ENCODE measurements at regions not wholly inside any gene's neighbourhood (a gene's known extent, or its start where the extent isn't known, plus 50 kb on each side); places are given as distances from the start of the nearest gene placed in this dataset.

GRCh38 chr3:103660810-103661209 is 1226.0 kb downstream of the ZPLD1 start:
- no peaks in the 10 kb centered on the region for H3K27me3 ChIP-seq
- DNase-seq = no peak
- TF ChIP-seq CTCF (IDR thresholded peaks at IDR 0.05) (no peak), POLR2A (IDR thresholded peaks at IDR 0.05) (no peak)
- intact Hi-C loops (cut with DNase I) = no loop called here
- no peak overlapping the region for H3K4me3 ChIP-seq (replicated peaks in 1 of 3)
- H3K9me3 ChIP-seq = no peaks in the 10 kb centered on the region
- H3K36me3 ChIP-seq = no peaks in the 10 kb centered on the region
- 90 to 92% methylated on average over 2 of the region's 2 CpGs for WGBS, 2 donors
- H3K27ac ChIP-seq = no peak overlapping the region
- H3K4me1 ChIP-seq = no peaks in the 10 kb centered on the region

- Histone ChIP-seq H3K27ac (no peak overlapping the region), H3K36me3 (no peaks in the 10 kb centered on the region), H3K4me3 (replicated peaks in 1 of 3) (no peak overlapping the region), H3K27me3 (no peaks in the 10 kb centered on the region), H3K9me3 (no peaks in the 10 kb centered on the region), H3K4me1 (no peaks in the 10 kb centered on the region)
- TF ChIP-seq CTCF (IDR thresholded peaks at IDR 0.05) = no peak
- no peak for TF ChIP-seq POLR2A (IDR thresholded peaks at IDR 0.05)
- no peak for DNase-seq
- 97% methylated on average over 3 of the region's 3 CpGs for WGBS, 2 donors
- intact Hi-C loops (cut with DNase I) = no loop called here
Observed at GRCh38 chr3:103662591-103662990, 1227.8 kb downstream of the ZPLD1 start.

- H3K27me3 ChIP-seq = no peaks in the 10 kb centered on the region
- H3K4me3 ChIP-seq (replicated peaks in 1 of 3) = no peak overlapping the region
- no peak overlapping the region for H3K27ac ChIP-seq
- intact Hi-C loops (cut with DNase I) = no loop called here
- no peak for TF ChIP-seq CTCF (IDR thresholded peaks at IDR 0.05)
- TF ChIP-seq POLR2A (IDR thresholded peaks at IDR 0.05) = no peak
- H3K36me3 ChIP-seq = no peaks in the 10 kb centered on the region
- DNase-seq = no peak
- no peaks in the 10 kb centered on the region for H3K4me1 ChIP-seq
- no peaks in the 10 kb centered on the region for H3K9me3 ChIP-seq
- WGBS, 2 donors = 79 to 86% methylated on average over 2 of the region's 2 CpGs
Observed at GRCh38 chr3:103672346-103672745, 1237.5 kb downstream of the ZPLD1 start.

- Histone ChIP-seq H3K36me3 (no peaks in the 10 kb centered on the region), H3K27me3 (no peaks in the 10 kb centered on the region), H3K4me1 (no peaks in the 10 kb centered on the region), H3K4me3 (replicated peaks in 1 of 3) (no peak overlapping the region), H3K27ac (no peak overlapping the region), H3K9me3 (no peaks in the 10 kb centered on the region)
- intact Hi-C loops (cut with DNase I) = no loop called here
- no peak for DNase-seq
- WGBS, 2 donors = 41 to 44% methylated on average over 4 of the region's 4 CpGs
- TF ChIP-seq CTCF (IDR thresholded peaks at IDR 0.05) (no peak), POLR2A (IDR thresholded peaks at IDR 0.05) (no peak)
Observed at GRCh38 chr3:103684904-103685303, 1250.1 kb downstream of the ZPLD1 start.

- WGBS, 2 donors = 0 to 59% methylated on average over 1 of the region's 1 CpG
- TF ChIP-seq POLR2A (IDR thresholded peaks at IDR 0.05) = no peak
- TF ChIP-seq CTCF (IDR thresholded peaks at IDR 0.05) = no peak
- intact Hi-C loops (cut with DNase I) = no loop called here
Observed at GRCh38 chr3:103685939-103686338, 1251.1 kb downstream of the ZPLD1 start.

More at GRCh38 chr3:103685939-103686338, 1251.1 kb downstream of the ZPLD1 start:
- no peaks in the 10 kb centered on the region for H3K36me3 ChIP-seq
- H3K4me1 ChIP-seq = no peaks in the 10 kb centered on the region
- H3K4me3 ChIP-seq (replicated peaks in 1 of 3) = no peak overlapping the region
- H3K27ac ChIP-seq = no peak overlapping the region
- DNase-seq = no peak
- H3K9me3 ChIP-seq = no peaks in the 10 kb centered on the region
- no peaks in the 10 kb centered on the region for H3K27me3 ChIP-seq
